ENCODE measurements at regions not wholly inside any gene's neighbourhood (a gene's known extent, or its start where the extent isn't known, plus 50 kb on each side); places are given as distances from the start of the nearest gene placed in this dataset.

GRCh38 chr9:36764364-36765076 is 191.8 kb downstream of the MELK start:
- DNase-seq = peak; percentile 54

DNA sequence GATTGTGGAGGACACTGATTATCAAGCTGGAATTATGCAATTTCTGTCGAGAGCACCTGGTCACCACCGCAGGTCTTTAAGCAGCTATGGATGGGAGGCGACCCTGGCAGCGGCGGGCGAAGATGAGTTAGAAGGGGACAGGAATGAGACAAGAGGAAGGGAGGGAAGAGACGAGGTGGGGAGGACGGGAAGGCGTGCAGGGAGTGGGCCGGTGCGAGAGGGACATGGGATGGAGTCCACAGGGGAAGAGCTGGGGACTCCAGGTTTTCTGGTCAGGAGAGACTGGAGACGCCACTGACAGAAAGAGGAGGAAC is 192.3 kb downstream of the MELK start:
- peak; percentile 54 for DNase-seq

- peak; percentile 93 for DNase-seq
Observed at GRCh38 chr9:36765468-36766341, 193.0 kb downstream of the MELK start.

DNA sequence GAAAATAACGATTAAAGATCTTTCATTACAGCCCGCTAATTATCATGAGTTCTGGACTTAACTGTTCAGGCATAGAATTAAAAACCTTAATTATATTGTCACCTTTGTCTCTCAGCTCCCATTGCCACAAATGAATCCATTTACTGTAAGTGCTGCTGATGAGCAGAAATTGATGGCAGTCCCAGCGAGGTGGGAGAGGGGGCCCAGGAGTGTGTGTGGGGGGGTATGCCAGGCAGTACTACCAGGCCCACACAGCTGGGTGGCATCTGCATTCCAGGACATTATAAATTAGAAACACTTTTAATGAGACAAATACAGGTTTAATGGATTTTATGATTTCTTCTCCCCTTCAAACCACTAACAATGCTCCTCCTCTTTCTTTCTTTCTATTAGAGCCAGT is 196.0 kb downstream of the MELK start:
- DNase-seq = no peak

- DNase-seq = no peak
Observed at GRCh38 chr9:36770025-36770424, 197.3 kb downstream of the MELK start.

DNA sequence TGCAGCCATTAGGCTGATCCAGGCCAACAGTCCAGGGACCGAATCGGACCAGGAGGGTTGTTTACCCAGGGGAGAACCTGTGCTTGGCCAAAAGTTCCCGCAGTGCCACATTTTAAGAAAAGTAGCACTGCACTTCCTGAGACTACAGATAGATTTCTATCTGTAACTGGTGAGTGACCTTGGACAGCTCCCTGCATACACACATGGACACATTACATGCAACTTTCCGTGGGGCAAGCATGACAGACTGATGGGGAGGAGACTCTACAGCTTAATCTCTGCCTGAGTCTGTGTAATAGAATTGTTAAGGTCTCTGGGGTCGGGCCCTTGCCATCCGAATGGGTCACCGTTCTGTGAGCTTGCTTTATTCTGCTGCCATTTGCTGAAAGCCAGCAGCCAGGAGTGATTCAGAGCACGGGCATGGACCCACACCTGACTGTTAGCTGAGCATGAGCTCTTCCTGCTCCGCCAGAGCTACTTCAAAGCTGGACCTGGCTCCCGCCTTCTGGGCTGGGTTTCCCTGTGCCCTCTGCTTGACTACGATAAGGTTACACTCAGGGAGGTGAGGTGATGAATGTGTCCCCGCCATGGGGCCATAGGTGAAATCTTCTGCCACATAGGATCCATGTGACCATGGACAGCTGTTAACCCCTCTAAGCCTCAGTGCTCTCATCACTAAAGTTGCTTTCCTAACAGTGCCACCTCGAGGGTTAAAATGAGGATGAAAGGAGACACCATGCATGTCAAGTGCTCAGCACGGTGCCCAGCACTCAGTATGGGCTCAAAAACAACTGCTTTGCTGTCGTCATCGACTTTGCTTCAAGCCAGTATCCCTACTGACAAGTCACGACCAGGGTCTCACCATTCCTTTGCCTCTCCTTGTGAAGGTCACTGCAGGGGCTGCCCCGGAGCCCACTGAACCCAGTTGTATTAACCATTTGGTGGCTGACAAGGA is 200.0 kb downstream of the MELK start:
- DNase-seq = no peak

- no peak for DNase-seq
Observed at GRCh38 chr9:36778682-36779081, 206.0 kb downstream of the MELK start.

DNA sequence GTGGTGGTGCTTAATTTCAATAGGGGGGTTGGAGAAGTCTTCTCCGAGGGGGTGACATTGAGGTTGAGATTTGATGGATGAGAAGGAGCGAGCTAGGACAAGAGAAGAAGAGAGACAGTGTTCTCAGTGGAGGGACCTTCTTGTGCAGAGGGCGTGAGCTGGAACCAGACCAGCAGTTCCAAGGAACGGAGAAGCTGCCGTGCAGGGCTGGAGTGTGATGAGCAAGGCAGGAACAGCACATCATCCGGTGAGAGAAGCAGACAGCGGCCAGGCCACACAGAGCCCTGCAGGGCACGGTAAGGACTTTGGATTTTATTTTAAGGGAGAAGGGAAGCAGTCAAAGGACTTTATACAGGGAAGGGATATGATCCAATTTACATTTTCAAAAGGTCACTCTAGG is 206.9 kb downstream of the MELK start:
- no peak for DNase-seq

DNA sequence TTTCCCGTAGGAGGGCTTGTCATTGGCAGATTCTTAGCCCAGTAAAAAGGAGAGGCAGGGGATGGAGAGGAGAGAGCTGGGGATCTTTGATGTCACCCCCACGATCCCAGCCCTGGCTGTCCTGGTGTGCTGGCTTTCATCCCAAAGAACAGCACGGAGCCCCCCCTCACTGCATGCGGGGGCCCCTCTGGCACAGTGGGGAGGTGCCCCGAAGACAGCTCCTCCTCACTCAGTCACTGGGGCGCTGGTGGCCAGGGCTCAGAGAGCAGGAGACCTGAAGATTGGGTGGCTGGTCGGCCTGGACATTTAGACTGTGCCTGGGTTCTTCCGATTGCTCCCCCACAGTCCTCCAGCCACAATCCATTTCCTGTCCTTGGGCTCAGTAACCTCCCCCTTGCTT is 207.5 kb downstream of the MELK start:
- DNase-seq = no peak

DNA sequence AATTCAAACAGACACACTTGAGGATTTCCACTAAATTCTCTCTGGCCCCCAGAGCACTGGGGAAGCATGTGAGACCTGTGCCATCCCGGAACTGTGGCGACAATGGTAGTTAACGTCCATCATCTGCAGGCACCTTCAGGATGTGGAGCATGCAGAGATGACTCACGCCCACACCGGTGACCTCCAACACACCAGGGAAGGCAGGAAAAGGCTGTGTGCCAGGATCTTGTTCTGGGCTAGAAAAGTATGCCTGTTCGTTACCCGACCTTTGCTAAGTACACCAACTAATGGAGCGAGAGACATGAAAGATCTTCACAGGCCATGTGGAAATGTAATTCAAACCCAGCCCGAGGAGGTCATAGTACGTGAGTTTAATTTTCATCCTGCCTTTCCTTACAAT is 208.8 kb downstream of the MELK start:
- DNase-seq = no peak
